Body of pancreas (tissue), 4 donors: ENCODE measurements at regions not wholly inside any gene's neighbourhood (a gene's known extent, or its start where the extent isn't known, plus 50 kb on each side); places are given as distances from the start of the nearest gene placed in this dataset.

Experiments used
- CTCF ChIP-seq, 7 experiments: fragments of 450-650 bp in 4 of 7; fragments of 200-600 bp in 3 of 7; sonication (generic) in 3 of 7; IDR thresholded peaks; one replicate each; pipeline ENCODE4 v1.5.1; 2016 to 2019; ENCODE audit warnings: antibody characterized with exemption in 7 of 7
- POLR2A ChIP-seq, 3 donors: fragments of 450-650 bp; IDR thresholded peaks; one replicate each; pipeline ENCODE4 v1.6.1; 2016; ENCODE audit warnings: antibody characterized with exemption in 3 of 3, mild to moderate bottlenecking in 2 of 3

GRCh38 chr3:132256989-132257388 lies 60.2 kb upstream of the ACP3 start:
- TF ChIP-seq POLR2A (IDR thresholded peaks at IDR 0.05) (no peak), CTCF (IDR thresholded peaks at IDR 0.05) (peak; percentile 25 to 85 (median 44))
